ENCODE measurements at regions not wholly inside any gene's neighbourhood (a gene's known extent, or its start where the extent isn't known, plus 50 kb on each side); places are given as distances from the start of the nearest gene placed in this dataset.

DNA sequence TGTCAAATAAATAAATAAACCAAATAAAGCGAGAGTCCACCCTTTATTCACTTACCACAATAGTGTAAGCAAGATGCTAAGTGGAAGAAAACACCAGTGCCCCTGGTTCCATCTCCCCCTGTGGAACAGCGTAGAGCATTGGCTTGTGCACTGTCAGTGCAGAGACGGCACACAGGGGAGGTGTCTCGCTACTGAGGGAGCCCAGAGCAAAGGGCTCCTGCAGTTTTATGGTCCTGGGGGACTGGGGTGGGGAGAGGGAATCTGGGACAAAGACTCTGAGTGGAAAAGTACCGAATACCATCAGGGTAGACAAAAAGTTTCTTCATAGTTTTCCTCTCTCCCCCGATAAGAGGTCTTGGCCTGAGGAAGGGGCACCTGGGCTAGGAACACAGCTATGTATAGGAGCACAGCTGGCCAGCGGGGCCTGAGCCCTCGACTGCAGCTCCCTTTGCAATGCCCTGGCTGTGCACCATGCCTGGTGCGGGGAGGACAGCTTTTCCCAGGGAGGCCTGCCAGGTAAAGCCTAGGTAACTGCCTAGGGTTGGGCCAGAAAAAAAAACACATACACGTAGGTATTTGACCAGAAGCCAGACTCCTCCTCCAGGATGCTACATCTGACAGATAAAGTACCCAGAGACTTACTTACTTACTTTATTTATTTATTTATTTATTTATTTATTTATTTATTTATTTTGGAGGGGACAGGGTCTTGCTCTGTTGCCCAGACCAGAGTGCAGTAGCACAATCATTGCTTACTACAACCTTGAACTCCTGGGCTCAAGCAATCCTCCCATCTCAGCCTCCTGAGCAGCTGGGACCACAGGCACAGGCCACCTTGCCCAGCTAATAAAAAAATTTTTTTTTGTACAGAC is 88.8 kb upstream of the KIF5B start:
- no peak overlapping the region for H3K27ac ChIP-seq (ENCODE audit: insufficient read depth, low read length)
- no peaks in the 10 kb centered on the region for H3K79me2 ChIP-seq (ENCODE audit: control insufficient read depth, insufficient read depth, low read length)
- no peaks in the 10 kb centered on the region for H3K4me1 ChIP-seq (ENCODE audit: control insufficient read depth, extremely low read depth, insufficient read depth, low read length)
- H3K27me3 ChIP-seq (ENCODE audit: control insufficient read depth, insufficient read depth, low read length) = no peaks in the 10 kb centered on the region
- no peaks in the 10 kb centered on the region for H3K9me3 ChIP-seq (ENCODE audit: control insufficient read depth, insufficient read depth, low read depth, low read length)
- no peak for DNase-seq (ENCODE audit: low read depth in 2 of 2)
- no peak overlapping the region for H3K4me3 ChIP-seq (replicated peaks in 1 of 4; ENCODE audit: control extremely low read depth in 1 of 4, insufficient read depth in 1 of 4, low read depth in 3 of 4, low read length in 4 of 4)
- no peak overlapping the region for H2AFZ ChIP-seq (ENCODE audit: low read length)
- H4K20me1 ChIP-seq (ENCODE audit: control insufficient read depth, extremely low read depth, insufficient read depth, low read length) = no peaks in the 10 kb centered on the region
- TF ChIP-seq, protein P1, sequence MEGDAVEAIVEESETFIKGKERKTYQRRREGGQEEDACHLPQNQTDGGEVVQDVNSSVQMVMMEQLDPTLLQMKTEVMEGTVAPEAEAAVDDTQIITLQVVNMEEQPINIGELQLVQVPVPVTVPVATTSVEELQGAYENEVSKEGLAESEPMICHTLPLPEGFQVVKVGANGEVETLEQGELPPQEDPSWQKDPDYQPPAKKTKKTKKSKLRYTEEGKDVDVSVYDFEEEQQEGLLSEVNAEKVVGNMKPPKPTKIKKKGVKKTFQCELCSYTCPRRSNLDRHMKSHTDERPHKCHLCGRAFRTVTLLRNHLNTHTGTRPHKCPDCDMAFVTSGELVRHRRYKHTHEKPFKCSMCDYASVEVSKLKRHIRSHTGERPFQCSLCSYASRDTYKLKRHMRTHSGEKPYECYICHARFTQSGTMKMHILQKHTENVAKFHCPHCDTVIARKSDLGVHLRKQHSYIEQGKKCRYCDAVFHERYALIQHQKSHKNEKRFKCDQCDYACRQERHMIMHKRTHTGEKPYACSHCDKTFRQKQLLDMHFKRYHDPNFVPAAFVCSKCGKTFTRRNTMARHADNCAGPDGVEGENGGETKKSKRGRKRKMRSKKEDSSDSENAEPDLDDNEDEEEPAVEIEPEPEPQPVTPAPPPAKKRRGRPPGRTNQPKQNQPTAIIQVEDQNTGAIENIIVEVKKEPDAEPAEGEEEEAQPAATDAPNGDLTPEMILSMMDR (conservative IDR thresholded peaks at IDR 0.05 in 1 of 2, IDR thresholded peaks at IDR 0.05 in 1 of 2; ENCODE audit: low read depth in 1 of 2, low read length in 2 of 2) = no peak
- TF ChIP-seq EZH2 (IDR thresholded peaks at IDR 0.05; ENCODE audit: low read length, missing control alignments) = no peak
- H3K9ac ChIP-seq (ENCODE audit: insufficient read depth, low read length) = no peak overlapping the region
- H3K36me3 ChIP-seq (ENCODE audit: control insufficient read depth, insufficient read depth, low read length) = no peaks in the 10 kb centered on the region
- H3K4me2 ChIP-seq (ENCODE audit: extremely low read depth, insufficient read depth, low read length) = no peak overlapping the region

DNA sequence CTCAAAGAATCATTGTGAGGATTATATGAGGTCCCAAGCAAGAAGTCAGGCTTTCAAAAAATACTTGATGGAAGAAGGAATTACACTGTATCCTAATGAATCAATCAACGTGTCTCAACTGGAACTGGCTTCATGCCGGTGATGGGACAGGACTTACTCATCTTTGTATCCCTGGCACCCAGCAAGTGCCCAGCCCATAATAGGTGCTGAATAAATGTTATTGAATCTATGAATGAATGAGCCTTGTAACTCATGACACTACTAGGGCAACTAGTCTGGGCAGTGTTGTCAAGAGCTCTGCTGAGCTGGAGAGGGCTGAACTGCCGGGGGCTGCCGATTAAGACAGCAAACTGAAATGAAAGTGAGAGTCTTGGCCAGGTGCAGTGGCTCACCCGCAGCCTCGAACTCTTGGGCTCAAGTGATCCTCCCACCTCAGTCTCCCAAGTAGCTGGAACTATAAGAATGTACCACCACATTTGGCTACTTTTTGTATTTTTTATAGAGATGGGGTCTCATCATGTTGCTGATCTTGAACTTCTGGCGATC is 87.2 kb upstream of the KIF5B start:
- TF ChIP-seq, protein P1 (conservative IDR thresholded peaks at IDR 0.05 in 1 of 2, IDR thresholded peaks at IDR 0.05 in 1 of 2; ENCODE audit: low read depth in 1 of 2, low read length in 2 of 2) = no peak
- no peak for TF ChIP-seq EZH2 (IDR thresholded peaks at IDR 0.05; ENCODE audit: low read length, missing control alignments)
- no peak overlapping the region for H3K9ac ChIP-seq (ENCODE audit: insufficient read depth, low read length)
- DNase-seq (ENCODE audit: low read depth in 2 of 2) = no peak

DNA sequence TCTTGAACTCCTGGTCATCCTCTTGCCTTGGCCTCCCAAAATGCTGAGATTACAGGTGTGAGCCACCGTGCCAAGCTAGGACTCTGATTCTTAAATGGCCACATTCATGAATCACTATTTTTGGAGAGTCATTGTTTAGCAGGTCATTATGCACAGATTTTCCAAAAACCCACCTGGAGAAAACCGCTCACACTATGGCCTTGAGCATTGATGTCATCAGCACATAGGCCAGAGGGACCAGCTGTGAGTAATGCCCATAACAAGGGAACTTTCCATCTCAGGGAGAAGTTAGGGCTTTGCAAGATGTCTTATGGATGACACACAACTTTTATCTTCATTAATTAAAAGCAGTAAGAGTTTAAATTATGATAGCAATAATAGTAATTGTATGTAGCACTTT is 86.4 kb upstream of the KIF5B start:
- no peak overlapping the region for H3K27ac ChIP-seq (ENCODE audit: insufficient read depth, low read length)
- H4K20me1 ChIP-seq (ENCODE audit: control insufficient read depth, extremely low read depth, insufficient read depth, low read length) = no peaks in the 10 kb centered on the region
- no peak overlapping the region for H3K9ac ChIP-seq (ENCODE audit: insufficient read depth, low read length)
- H3K79me2 ChIP-seq (ENCODE audit: control insufficient read depth, insufficient read depth, low read length) = no peaks in the 10 kb centered on the region
- no peak overlapping the region for H2AFZ ChIP-seq (ENCODE audit: low read length)
- no peaks in the 10 kb centered on the region for H3K27me3 ChIP-seq (ENCODE audit: control insufficient read depth, insufficient read depth, low read length)
- H3K4me3 ChIP-seq (replicated peaks in 1 of 4; ENCODE audit: control extremely low read depth in 1 of 4, insufficient read depth in 1 of 4, low read depth in 3 of 4, low read length in 4 of 4) = no peak overlapping the region
- H3K4me1 ChIP-seq (ENCODE audit: control insufficient read depth, extremely low read depth, insufficient read depth, low read length) = peaks cover 6% of the 10 kb centered on the region
- DNase-seq (ENCODE audit: low read depth in 2 of 2) = peak in 1 of 2 donors; percentile 52
- H3K36me3 ChIP-seq (ENCODE audit: control insufficient read depth, insufficient read depth, low read length) = no peaks in the 10 kb centered on the region
- no peak for TF ChIP-seq EZH2 (IDR thresholded peaks at IDR 0.05; ENCODE audit: low read length, missing control alignments)
- TF ChIP-seq, protein P1 (conservative IDR thresholded peaks at IDR 0.05 in 1 of 2, IDR thresholded peaks at IDR 0.05 in 1 of 2; ENCODE audit: low read depth in 1 of 2, low read length in 2 of 2) = no peak
- H3K9me3 ChIP-seq (ENCODE audit: control insufficient read depth, insufficient read depth, low read depth, low read length) = no peaks in the 10 kb centered on the region
- H3K4me2 ChIP-seq (ENCODE audit: extremely low read depth, insufficient read depth, low read length) = no peak overlapping the region

More for the DNA sequence above, 87.2 kb upstream of the KIF5B start:
- Histone ChIP-seq H3K79me2 (ENCODE audit: control insufficient read depth, insufficient read depth, low read length) (no peaks in the 10 kb centered on the region), H3K4me1 (ENCODE audit: control insufficient read depth, extremely low read depth, insufficient read depth, low read length) (peaks cover 6% of the 10 kb centered on the region), H3K4me2 (ENCODE audit: extremely low read depth, insufficient read depth, low read length) (no peak overlapping the region), H2AFZ (ENCODE audit: low read length) (no peak overlapping the region), H4K20me1 (ENCODE audit: control insufficient read depth, extremely low read depth, insufficient read depth, low read length) (no peaks in the 10 kb centered on the region), H3K27ac (ENCODE audit: insufficient read depth, low read length) (no peak overlapping the region), H3K36me3 (ENCODE audit: control insufficient read depth, insufficient read depth, low read length) (no peaks in the 10 kb centered on the region), H3K27me3 (ENCODE audit: control insufficient read depth, insufficient read depth, low read length) (no peaks in the 10 kb centered on the region), H3K4me3 (replicated peaks in 1 of 4; ENCODE audit: control extremely low read depth in 1 of 4, insufficient read depth in 1 of 4, low read depth in 3 of 4, low read length in 4 of 4) (no peak overlapping the region), H3K9me3 (ENCODE audit: control insufficient read depth, insufficient read depth, low read depth, low read length) (no peaks in the 10 kb centered on the region)
